ENCODE measurements at regions not wholly inside any gene's neighbourhood (a gene's known extent, or its start where the extent isn't known, plus 50 kb on each side); places are given as distances from the start of the nearest gene placed in this dataset.

DNA sequence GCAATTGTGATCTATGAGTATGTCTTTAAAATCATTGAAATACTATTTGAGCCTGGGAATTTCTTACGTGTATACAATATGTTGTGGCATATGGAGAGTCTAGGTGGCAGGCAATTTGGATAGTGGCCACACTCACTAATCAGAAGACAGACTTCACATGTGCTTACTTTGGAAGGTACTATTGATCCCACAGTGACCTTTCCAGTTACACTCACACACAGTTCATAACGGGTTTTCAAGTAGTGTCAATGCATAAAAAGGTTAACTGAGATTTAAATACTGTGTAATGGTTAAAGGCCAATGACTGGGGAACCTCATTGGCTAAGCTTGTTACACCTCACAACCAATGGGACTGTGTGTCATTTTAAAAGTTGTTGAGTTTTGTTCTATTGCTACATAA is 783.2 kb downstream of the RPA4 start:
- POLR2A ChIA-PET: no interaction called here
- no peaks in the 10 kb centered on the region for H3K27me3 ChIP-seq (ENCODE audit: control insufficient read depth, insufficient read depth, low read length)
- CTCF ChIA-PET: no interaction called here
- no peaks in the 10 kb centered on the region for H3K36me3 ChIP-seq (ENCODE audit: control insufficient read depth, insufficient read depth, low read length)
- no peak for DNase-seq (ENCODE audit: low read depth)
- TF ChIP-seq, protein P1, sequence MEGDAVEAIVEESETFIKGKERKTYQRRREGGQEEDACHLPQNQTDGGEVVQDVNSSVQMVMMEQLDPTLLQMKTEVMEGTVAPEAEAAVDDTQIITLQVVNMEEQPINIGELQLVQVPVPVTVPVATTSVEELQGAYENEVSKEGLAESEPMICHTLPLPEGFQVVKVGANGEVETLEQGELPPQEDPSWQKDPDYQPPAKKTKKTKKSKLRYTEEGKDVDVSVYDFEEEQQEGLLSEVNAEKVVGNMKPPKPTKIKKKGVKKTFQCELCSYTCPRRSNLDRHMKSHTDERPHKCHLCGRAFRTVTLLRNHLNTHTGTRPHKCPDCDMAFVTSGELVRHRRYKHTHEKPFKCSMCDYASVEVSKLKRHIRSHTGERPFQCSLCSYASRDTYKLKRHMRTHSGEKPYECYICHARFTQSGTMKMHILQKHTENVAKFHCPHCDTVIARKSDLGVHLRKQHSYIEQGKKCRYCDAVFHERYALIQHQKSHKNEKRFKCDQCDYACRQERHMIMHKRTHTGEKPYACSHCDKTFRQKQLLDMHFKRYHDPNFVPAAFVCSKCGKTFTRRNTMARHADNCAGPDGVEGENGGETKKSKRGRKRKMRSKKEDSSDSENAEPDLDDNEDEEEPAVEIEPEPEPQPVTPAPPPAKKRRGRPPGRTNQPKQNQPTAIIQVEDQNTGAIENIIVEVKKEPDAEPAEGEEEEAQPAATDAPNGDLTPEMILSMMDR (IDR thresholded peaks at IDR 0.05; ENCODE audit: insufficient read depth, low read depth, low read length): no peak
- no peak overlapping the region for H3K4me3 ChIP-seq (ENCODE audit: low read depth, low read length)

DNA sequence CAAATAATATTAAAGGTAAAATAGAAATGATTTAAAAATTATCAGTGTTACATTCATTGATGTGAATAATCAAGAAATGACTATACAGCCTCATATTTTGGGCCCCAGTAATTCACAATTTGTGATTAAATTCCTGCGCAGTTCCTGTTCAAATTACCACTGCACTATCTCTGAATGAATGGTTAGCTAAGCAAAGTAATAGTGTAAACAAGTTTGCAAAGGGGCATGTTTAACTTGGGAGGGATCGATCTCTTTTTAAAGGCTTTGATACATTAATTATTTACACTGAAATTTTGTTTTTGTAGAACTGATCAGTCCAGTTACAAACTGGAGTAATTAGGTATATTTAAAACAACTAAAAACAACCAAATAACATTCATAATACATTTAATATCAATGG is 784.4 kb downstream of the RPA4 start:
- Histone ChIP-seq H3K27me3 (ENCODE audit: control insufficient read depth, insufficient read depth, low read length) (no peaks in the 10 kb centered on the region), H3K4me3 (ENCODE audit: low read depth, low read length) (no peak overlapping the region), H3K36me3 (ENCODE audit: control insufficient read depth, insufficient read depth, low read length) (no peaks in the 10 kb centered on the region)
- ChIA-PET POLR2A (no interaction called here), CTCF (no interaction called here)
- TF ChIP-seq, protein P1 (IDR thresholded peaks at IDR 0.05; ENCODE audit: insufficient read depth, low read depth, low read length): no peak
- DNase-seq (ENCODE audit: low read depth): no peak

DNA sequence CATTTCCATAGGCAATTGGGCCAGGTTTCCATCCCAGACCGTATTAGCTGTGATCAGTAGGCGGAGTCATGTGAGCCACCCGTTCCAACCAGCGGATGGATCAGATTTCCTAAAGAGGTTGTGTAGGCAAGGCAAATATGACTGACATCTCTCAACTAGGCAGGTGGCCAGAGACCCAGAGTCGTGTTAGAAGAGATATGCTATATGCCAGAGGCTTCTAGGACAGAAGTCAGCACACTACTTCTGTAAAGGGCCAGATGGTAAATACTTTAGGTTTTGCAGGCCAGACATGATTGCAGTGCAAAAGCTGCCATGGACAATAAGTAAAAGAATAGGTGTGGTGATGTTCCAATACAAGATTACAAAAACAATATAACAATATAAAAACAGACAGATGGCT is 788.4 kb downstream of the RPA4 start:
- TF ChIP-seq, protein P1 (IDR thresholded peaks at IDR 0.05; ENCODE audit: insufficient read depth, low read depth, low read length): no peak
- Histone ChIP-seq H3K4me3 (ENCODE audit: low read depth, low read length) (no peak overlapping the region), H3K36me3 (ENCODE audit: control insufficient read depth, insufficient read depth, low read length) (no peaks in the 10 kb centered on the region), H3K27me3 (ENCODE audit: control insufficient read depth, insufficient read depth, low read length) (no peaks in the 10 kb centered on the region)
- no peak for DNase-seq (ENCODE audit: low read depth)
- ChIA-PET CTCF (no interaction called here), POLR2A (no interaction called here)

DNA sequence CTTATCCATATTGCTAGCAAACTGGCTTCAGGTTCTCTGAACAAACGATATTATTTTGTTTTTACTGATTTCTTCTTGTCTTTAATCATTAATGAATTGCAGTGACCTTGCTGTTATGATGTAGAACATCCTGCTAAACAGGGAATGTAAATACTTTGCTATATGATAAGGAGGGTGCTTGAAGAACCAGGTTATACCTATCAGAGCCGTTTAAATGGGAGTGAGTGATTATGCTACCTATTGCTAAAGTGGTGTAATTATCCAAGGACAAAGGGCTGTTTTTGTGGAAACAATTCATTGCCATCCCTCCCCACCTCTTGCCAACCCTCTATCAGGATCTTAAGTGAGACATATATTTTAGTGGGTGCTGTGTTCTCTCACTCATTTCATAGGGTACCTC is 788.9 kb downstream of the RPA4 start:
- CTCF ChIA-PET: no interaction called here

DNA sequence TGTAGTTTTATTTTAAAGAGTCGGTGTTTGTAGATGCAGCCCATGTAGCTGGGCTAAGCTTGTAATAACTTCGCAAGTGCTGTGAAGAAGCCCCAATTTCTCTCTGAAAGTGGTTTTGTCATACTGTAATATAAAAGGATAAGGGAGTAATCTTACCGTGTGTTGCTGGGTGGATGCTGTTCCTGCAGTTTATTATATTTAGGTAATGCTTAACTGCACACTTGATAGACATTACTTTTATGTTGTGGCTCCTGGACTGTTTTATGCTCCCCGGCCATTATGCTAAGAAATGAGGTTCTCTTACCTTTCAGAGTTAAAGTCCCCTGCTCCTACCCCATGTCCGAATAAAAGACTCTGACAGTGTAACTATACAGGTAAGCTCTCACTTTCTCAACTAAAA is 789.4 kb downstream of the RPA4 start:
- no peak for DNase-seq (ENCODE audit: low read depth)
- CTCF ChIA-PET: no interaction called here

More for the DNA sequence above, 788.9 kb downstream of the RPA4 start:
- H3K4me3 ChIP-seq (ENCODE audit: low read depth, low read length): no peak overlapping the region
- no peak for DNase-seq (ENCODE audit: low read depth)
- no peaks in the 10 kb centered on the region for H3K36me3 ChIP-seq (ENCODE audit: control insufficient read depth, insufficient read depth, low read length)
- H3K27me3 ChIP-seq (ENCODE audit: control insufficient read depth, insufficient read depth, low read length): no peaks in the 10 kb centered on the region
- TF ChIP-seq, protein P1 (IDR thresholded peaks at IDR 0.05; ENCODE audit: insufficient read depth, low read depth, low read length): no peak
- POLR2A ChIA-PET: no interaction called here

More for the DNA sequence above, 789.4 kb downstream of the RPA4 start:
- Histone ChIP-seq H3K4me3 (ENCODE audit: low read depth, low read length) (no peak overlapping the region), H3K27me3 (ENCODE audit: control insufficient read depth, insufficient read depth, low read length) (no peaks in the 10 kb centered on the region), H3K36me3 (ENCODE audit: control insufficient read depth, insufficient read depth, low read length) (no peaks in the 10 kb centered on the region)
- POLR2A ChIA-PET: no interaction called here
- TF ChIP-seq, protein P1 (IDR thresholded peaks at IDR 0.05; ENCODE audit: insufficient read depth, low read depth, low read length): no peak
